ENCODE measurements at regions not wholly inside any gene's neighbourhood (a gene's known extent, or its start where the extent isn't known, plus 50 kb on each side); places are given as distances from the start of the nearest gene placed in this dataset.

GRCh38 chr5:97635553-97635952, 452.5 kb upstream of the RIOK2 start:
- H3K4me1 ChIP-seq (ENCODE audit: control insufficient read depth, insufficient read depth, low read length), result no peaks in the 10 kb centered on the region
- no peaks in the 10 kb centered on the region for H3K36me3 ChIP-seq (ENCODE audit: control insufficient read depth, insufficient read depth, low read length)
- peaks cover 2 to 4% of the 10 kb centered on the region in 2 donors for H3K9me3 Mint-ChIP-seq
- H3K9me3 ChIP-seq (ENCODE audit: control insufficient read depth, insufficient read depth, low read length), result no peaks in the 10 kb centered on the region
- TF ChIP-seq, protein P1, sequence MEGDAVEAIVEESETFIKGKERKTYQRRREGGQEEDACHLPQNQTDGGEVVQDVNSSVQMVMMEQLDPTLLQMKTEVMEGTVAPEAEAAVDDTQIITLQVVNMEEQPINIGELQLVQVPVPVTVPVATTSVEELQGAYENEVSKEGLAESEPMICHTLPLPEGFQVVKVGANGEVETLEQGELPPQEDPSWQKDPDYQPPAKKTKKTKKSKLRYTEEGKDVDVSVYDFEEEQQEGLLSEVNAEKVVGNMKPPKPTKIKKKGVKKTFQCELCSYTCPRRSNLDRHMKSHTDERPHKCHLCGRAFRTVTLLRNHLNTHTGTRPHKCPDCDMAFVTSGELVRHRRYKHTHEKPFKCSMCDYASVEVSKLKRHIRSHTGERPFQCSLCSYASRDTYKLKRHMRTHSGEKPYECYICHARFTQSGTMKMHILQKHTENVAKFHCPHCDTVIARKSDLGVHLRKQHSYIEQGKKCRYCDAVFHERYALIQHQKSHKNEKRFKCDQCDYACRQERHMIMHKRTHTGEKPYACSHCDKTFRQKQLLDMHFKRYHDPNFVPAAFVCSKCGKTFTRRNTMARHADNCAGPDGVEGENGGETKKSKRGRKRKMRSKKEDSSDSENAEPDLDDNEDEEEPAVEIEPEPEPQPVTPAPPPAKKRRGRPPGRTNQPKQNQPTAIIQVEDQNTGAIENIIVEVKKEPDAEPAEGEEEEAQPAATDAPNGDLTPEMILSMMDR (IDR thresholded peaks at IDR 0.05), result no peak
- ATAC-seq, result peak in 1 of 3 donors; percentile 60
- WGBS (ENCODE audit: insufficient coverage), result 21% methylated on average over 2 of the region's 2 CpGs
- H3K27me3 Mint-ChIP-seq (ENCODE audit: low read depth in 2 of 2), result no peaks in the 10 kb centered on the region
- no peak overlapping the region for H3K4me3 Mint-ChIP-seq
- no peak overlapping the region for H3K27ac ChIP-seq (ENCODE audit: low read length)
- H3K27me3 ChIP-seq (ENCODE audit: control insufficient read depth, insufficient read depth, low read length), result no peaks in the 10 kb centered on the region
- H3K4me1 Mint-ChIP-seq, result peaks cover 8 to 10% of the 10 kb centered on the region in 2 donors
- no peak for DNase-seq
- H3K36me3 Mint-ChIP-seq, result no peaks in the 10 kb centered on the region
- intact Hi-C loops (cut with micrococcal nuclease), result no loop called here
- no peak overlapping the region for H3K27ac Mint-ChIP-seq
- no peak overlapping the region for H3K4me3 ChIP-seq (ENCODE audit: low read length)

GRCh38 chr5:97636766-97637165, 453.7 kb upstream of the RIOK2 start:
- ATAC-seq (no peak), DNase-seq (no peak)
- Histone ChIP-seq H3K4me1 (ENCODE audit: control insufficient read depth, insufficient read depth, low read length) (no peaks in the 10 kb centered on the region), H3K27me3 (ENCODE audit: control insufficient read depth, insufficient read depth, low read length) (no peaks in the 10 kb centered on the region), H3K36me3 (ENCODE audit: control insufficient read depth, insufficient read depth, low read length) (no peaks in the 10 kb centered on the region), H3K27ac (ENCODE audit: low read length) (no peak overlapping the region), H3K4me3 (ENCODE audit: low read length) (no peak overlapping the region), H3K9me3 (ENCODE audit: control insufficient read depth, insufficient read depth, low read length) (no peaks in the 10 kb centered on the region)
- Mint-ChIP-seq H3K4me3 (no peak overlapping the region), H3K27ac (no peak overlapping the region), H3K9me3 (peaks cover 0 to 2% of the 10 kb centered on the region in 2 donors), H3K4me1 (peaks cover 8 to 10% of the 10 kb centered on the region in 2 donors), H3K27me3 (ENCODE audit: low read depth in 2 of 2) (no peaks in the 10 kb centered on the region), H3K36me3 (no peaks in the 10 kb centered on the region)
- TF ChIP-seq, protein P1 (IDR thresholded peaks at IDR 0.05), result no peak
- WGBS (ENCODE audit: insufficient coverage), result 67% methylated on average over 3 of the region's 4 CpGs
- intact Hi-C loops (cut with micrococcal nuclease), result no loop called here

DNA sequence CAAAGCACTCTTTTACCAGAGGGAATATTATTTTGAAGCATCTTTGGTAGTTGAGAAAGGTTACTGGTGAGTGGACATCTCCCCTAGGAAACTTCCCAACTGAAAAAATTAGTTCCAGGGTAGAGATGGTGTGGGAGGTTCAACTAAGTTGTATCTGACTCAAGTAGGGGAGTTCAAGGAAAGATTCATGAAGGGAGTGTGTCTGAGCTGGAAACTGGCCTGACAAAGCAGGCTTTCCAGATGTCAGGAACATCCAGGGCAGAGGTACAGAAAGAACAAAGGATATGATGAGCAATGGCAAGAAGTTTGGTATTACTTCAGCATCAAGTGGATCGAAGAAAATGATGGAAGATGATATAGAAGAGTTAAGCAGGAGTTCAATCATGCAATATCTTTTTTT, 458.0 kb upstream of the RIOK2 start:
- Histone ChIP-seq H3K4me3 (ENCODE audit: low read length) (no peak overlapping the region), H3K9me3 (ENCODE audit: control insufficient read depth, insufficient read depth, low read length) (no peaks in the 10 kb centered on the region), H3K4me1 (ENCODE audit: control insufficient read depth, insufficient read depth, low read length) (no peaks in the 10 kb centered on the region), H3K27me3 (ENCODE audit: control insufficient read depth, insufficient read depth, low read length) (no peaks in the 10 kb centered on the region), H3K36me3 (ENCODE audit: control insufficient read depth, insufficient read depth, low read length) (no peaks in the 10 kb centered on the region), H3K27ac (ENCODE audit: low read length) (no peak overlapping the region)
- H3K36me3 Mint-ChIP-seq, result no peaks in the 10 kb centered on the region
- DNase-seq, result no peak
- H3K27me3 Mint-ChIP-seq (ENCODE audit: low read depth in 2 of 2), result no peaks in the 10 kb centered on the region
- intact Hi-C loops (cut with micrococcal nuclease), result no loop called here
- no peak overlapping the region for H3K27ac Mint-ChIP-seq
- ATAC-seq, result no peak
- no peak overlapping the region for H3K4me3 Mint-ChIP-seq
- WGBS (ENCODE audit: insufficient coverage), result no CpG with 5 or more reads among the region's 1 CpG
- peaks cover 0 to 2% of the 10 kb centered on the region in 2 donors for H3K9me3 Mint-ChIP-seq
- H3K4me1 Mint-ChIP-seq, result peaks cover 0 to 5% of the 10 kb centered on the region in 2 donors
- TF ChIP-seq, protein P1 (IDR thresholded peaks at IDR 0.05), result no peak

- DNase-seq (no peak), ATAC-seq (no peak)
- H3K4me3 Mint-ChIP-seq, result no peak overlapping the region
- TF ChIP-seq, protein P1 (IDR thresholded peaks at IDR 0.05), result no peak
- intact Hi-C loops (cut with micrococcal nuclease), result no loop called here
- H3K9me3 ChIP-seq (ENCODE audit: control insufficient read depth, insufficient read depth, low read length), result no peaks in the 10 kb centered on the region
- H3K4me3 ChIP-seq (ENCODE audit: low read length), result no peak overlapping the region
- H3K36me3 Mint-ChIP-seq, result no peaks in the 10 kb centered on the region
- H3K27me3 Mint-ChIP-seq (ENCODE audit: low read depth in 2 of 2), result no peaks in the 10 kb centered on the region
- H3K4me1 ChIP-seq (ENCODE audit: control insufficient read depth, insufficient read depth, low read length), result no peaks in the 10 kb centered on the region
- no peak overlapping the region for H3K27ac Mint-ChIP-seq
- H3K4me1 Mint-ChIP-seq, result no peaks in the 10 kb centered on the region
- H3K36me3 ChIP-seq (ENCODE audit: control insufficient read depth, insufficient read depth, low read length), result no peaks in the 10 kb centered on the region
- H3K9me3 Mint-ChIP-seq, result peaks cover 0 to 3% of the 10 kb centered on the region in 2 donors
- H3K27me3 ChIP-seq (ENCODE audit: control insufficient read depth, insufficient read depth, low read length), result no peaks in the 10 kb centered on the region
- no peak overlapping the region for H3K27ac ChIP-seq (ENCODE audit: low read length)
Observed at GRCh38 chr5:97644206-97644605, 461.2 kb upstream of the RIOK2 start.
